PC-9 (cell line): ENCODE measurements at regions not wholly inside any gene's neighbourhood (a gene's known extent, or its start where the extent isn't known, plus 50 kb on each side); places are given as distances from the start of the nearest gene placed in this dataset.

Source experiments
- CTCF ChIP-seq: fragments of 200-600 bp; sonication (generic); conservative IDR thresholded peaks from 2 replicates; pipeline ENCODE4 v1.6.1; 2017; ENCODE audit warnings: mixed run types, antibody characterized with exemption, mild to moderate bottlenecking, moderate library complexity
- EZH2 ChIP-seq: fragments of 200-600 bp; sonication (generic); IDR thresholded peaks from 2 replicates; pipeline ENCODE4 v1.8.0; 2017; ENCODE audit warnings: antibody characterized with exemption, low read depth

GRCh38 chr11:34724973-34725372 is 104.1 kb downstream of the EHF start:
- TF ChIP-seq CTCF (no peak), EZH2 (no peak)
